ENCODE measurements at regions not wholly inside any gene's neighbourhood (a gene's known extent, or its start where the extent isn't known, plus 50 kb on each side); places are given as distances from the start of the nearest gene placed in this dataset.

- Mint-ChIP-seq H3K4me1 (no peaks in the 10 kb centered on the region), H3K9me3 (no peaks in the 10 kb centered on the region), H3K36me3 (ENCODE audit: low read depth) (no peaks in the 10 kb centered on the region), H3K4me3 (no peak overlapping the region), H3K27me3 (ENCODE audit: low read depth) (no peaks in the 10 kb centered on the region), H3K27ac (no peak overlapping the region)
- TF ChIP-seq CTCF (IDR thresholded peaks at IDR 0.05; ENCODE audit: unreplicated experiment in 3 of 3) = no peak
These were observed 268.1 kb upstream of the PLPP4 start for GRCh38 chr10:120188950-120189349.

- Mint-ChIP-seq H3K9me3 (peaks cover 6% of the 10 kb centered on the region), H3K4me1 (no peaks in the 10 kb centered on the region), H3K27ac (no peak overlapping the region), H3K4me3 (no peak overlapping the region), H3K27me3 (ENCODE audit: low read depth) (peaks cover 9% of the 10 kb centered on the region), H3K36me3 (ENCODE audit: low read depth) (no peaks in the 10 kb centered on the region)
- TF ChIP-seq CTCF (IDR thresholded peaks at IDR 0.05; ENCODE audit: unreplicated experiment in 3 of 3) = no peak
These were observed 260.9 kb upstream of the PLPP4 start for GRCh38 chr10:120195984-120196712.

DNA sequence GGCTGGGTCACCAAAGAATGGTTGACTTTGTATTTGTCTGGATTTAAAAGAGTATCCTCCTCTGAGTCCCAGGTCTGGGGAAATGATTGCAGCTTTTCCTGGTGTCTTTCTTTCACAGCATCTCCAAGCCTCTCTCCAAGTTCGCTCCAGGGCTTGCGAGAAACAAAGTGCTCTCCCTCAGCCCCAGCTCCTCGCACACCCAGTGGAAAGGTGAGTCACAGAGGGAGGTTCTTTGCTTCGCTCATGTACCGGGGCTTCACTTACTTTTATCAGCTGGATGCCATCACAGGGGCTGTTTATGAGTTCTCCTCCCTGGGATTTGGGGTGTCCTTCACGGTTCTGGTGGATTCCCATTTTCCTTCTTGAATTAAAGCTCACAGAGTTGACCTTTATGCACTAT lies 252.2 kb upstream of the PLPP4 start:
- TF ChIP-seq CTCF (IDR thresholded peaks at IDR 0.05; ENCODE audit: unreplicated experiment in 3 of 3) = no peak
- no peak overlapping the region for H3K27ac Mint-ChIP-seq
- H3K36me3 Mint-ChIP-seq (ENCODE audit: low read depth) = no peaks in the 10 kb centered on the region
- H3K27me3 Mint-ChIP-seq (ENCODE audit: low read depth) = peaks cover 6% of the 10 kb centered on the region
- no peak overlapping the region for H3K4me3 Mint-ChIP-seq
- no peaks in the 10 kb centered on the region for H3K4me1 Mint-ChIP-seq
- H3K9me3 Mint-ChIP-seq = peaks cover 4% of the 10 kb centered on the region

DNA sequence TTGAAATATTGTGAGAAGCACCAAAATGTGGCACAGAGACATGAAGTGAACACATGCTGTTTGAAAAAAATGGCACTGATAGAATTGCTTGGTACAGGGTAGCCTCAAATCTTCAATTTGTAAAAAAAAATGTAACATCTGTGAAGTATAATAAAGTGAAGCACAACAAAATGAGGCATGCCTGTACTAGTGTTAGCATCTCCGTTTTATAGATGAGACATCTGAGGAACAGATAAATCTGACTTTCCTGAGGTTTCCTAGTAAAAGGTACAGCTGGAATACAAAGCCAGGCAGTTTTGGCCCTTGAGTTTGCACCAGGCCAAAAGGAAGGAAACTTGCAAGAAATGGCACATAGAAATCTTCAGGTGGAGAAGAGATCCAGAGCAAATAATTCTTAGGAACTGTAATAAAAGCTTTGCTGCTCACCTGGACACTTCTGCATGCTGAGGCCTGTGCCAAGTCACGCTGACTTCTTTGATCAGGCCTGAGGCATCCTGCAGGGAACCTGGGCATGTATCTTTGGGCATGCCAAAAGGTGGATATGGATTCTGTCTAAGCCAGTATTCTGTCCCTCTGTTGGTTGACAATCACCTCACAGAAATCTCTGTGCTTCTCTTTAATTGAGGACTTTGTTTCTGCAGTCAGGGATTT lies 251.5 kb upstream of the PLPP4 start:
- no peak overlapping the region for H3K27ac Mint-ChIP-seq

DNA sequence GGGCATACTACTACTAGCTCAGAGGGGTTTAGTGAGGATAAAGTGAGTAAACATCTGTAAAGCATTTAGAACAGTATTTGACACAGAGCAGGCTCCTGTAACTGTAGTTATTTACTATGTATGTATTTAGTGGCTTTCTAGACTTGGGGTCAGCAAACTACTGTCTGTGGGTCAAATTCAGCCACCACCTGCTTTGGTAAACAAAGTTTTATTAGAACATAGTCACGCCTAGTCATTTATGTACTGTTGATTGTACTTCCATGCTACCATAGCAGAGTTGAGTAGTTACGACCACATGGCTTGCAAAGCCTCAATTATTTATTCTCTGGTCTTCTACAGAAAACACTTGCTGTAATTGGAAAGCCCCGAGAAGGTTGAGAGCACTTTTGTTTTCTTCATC lies 248.5 kb upstream of the PLPP4 start:
- no peaks in the 10 kb centered on the region for H3K9me3 Mint-ChIP-seq
- no peaks in the 10 kb centered on the region for H3K4me1 Mint-ChIP-seq
- H3K4me3 Mint-ChIP-seq = no peak overlapping the region
- no peak overlapping the region for H3K27ac Mint-ChIP-seq
- no peaks in the 10 kb centered on the region for H3K36me3 Mint-ChIP-seq (ENCODE audit: low read depth)
- no peaks in the 10 kb centered on the region for H3K27me3 Mint-ChIP-seq (ENCODE audit: low read depth)
- no peak for TF ChIP-seq CTCF (IDR thresholded peaks at IDR 0.05; ENCODE audit: unreplicated experiment in 3 of 3)

More for the DNA sequence above, 251.5 kb upstream of the PLPP4 start:
- TF ChIP-seq CTCF (IDR thresholded peaks at IDR 0.05; ENCODE audit: unreplicated experiment in 3 of 3) = no peak
- Mint-ChIP-seq H3K36me3 (ENCODE audit: low read depth) (no peaks in the 10 kb centered on the region), H3K4me1 (no peaks in the 10 kb centered on the region), H3K9me3 (peaks cover 4% of the 10 kb centered on the region), H3K4me3 (no peak overlapping the region), H3K27me3 (ENCODE audit: low read depth) (peaks cover 6% of the 10 kb centered on the region)
